Keratinocyte (primary cell): ENCODE measurements at regions not wholly inside any gene's neighbourhood (a gene's known extent, or its start where the extent isn't known, plus 50 kb on each side); places are given as distances from the start of the nearest gene placed in this dataset.

ENCODE experiments used
- DNase-seq: peaks from one replicate; pipeline ENCODE4 v3.0.0-alpha.2; 2011; ENCODE audit warnings: low read depth, missing footprints, low spot score
- FAIRE-seq: peaks from 2 replicates; lab custom pipeline; 2011; peaks lifted over from hg19 to GRCh38; lab: Jason Lieb, UNC
- H2AFZ ChIP-seq: 2 replicates; pipeline ENCODE4 v1.6.0; 2012; ENCODE audit warnings: low read length, control low read depth, inconsistent platforms; ENCODE audit not compliant: control insufficient read depth
- H3K27ac ChIP-seq: 2 replicates; pipeline ENCODE4 v1.5.1; 2011; ENCODE audit warnings: low read length; ENCODE audit not compliant: control insufficient read depth, insufficient read depth
- H3K27me3 ChIP-seq: 3 replicates; pipeline ENCODE4 v1.6.0; 2011; ENCODE audit warnings: low read length; ENCODE audit not compliant: control insufficient read depth, insufficient read depth; ENCODE audit errors: extremely low read depth
- H3K36me3 ChIP-seq, 2 experiments: 2 replicates in 1 of 2; 3 replicates in 1 of 2; pipeline ENCODE4 v1.5.1; 2011; ENCODE audit warnings: low read length in 2 of 2, mild to moderate bottlenecking in 1 of 2; ENCODE audit not compliant: control insufficient read depth in 2 of 2, insufficient read depth in 2 of 2; ENCODE audit errors: extremely low read depth in 1 of 2
- H3K4me1 ChIP-seq: 3 replicates; pipeline ENCODE4 v1.5.1; 2011; ENCODE audit warnings: low read length; ENCODE audit not compliant: control insufficient read depth, insufficient read depth; ENCODE audit errors: extremely low read depth
- H3K4me2 ChIP-seq: 3 replicates; pipeline ENCODE4 v1.6.0; 2011; ENCODE audit warnings: low read depth, low read length; ENCODE audit not compliant: control insufficient read depth, insufficient read depth; ENCODE audit errors: extremely low read depth
- H3K4me3 ChIP-seq, 3 experiments: fragments of 200-600 bp in 1 of 3; sonication (generic) in 1 of 3; 2 replicates in 2 of 3; 3 replicates in 1 of 3; pipeline ENCODE4 v1.5.1; 2011 to 2016; ENCODE audit warnings: low read length in 3 of 3, mild to moderate bottlenecking in 3 of 3, control low read depth in 2 of 3, inconsistent platforms in 1 of 3, low read depth in 1 of 3, mixed read lengths in 1 of 3, mixed run types in 1 of 3, moderate library complexity in 1 of 3; ENCODE audit not compliant: control insufficient read depth in 2 of 3, insufficient read depth in 2 of 3; ENCODE audit errors: extremely low read depth in 1 of 3
- H3K79me2 ChIP-seq: 2 replicates; pipeline ENCODE4 v1.6.0; 2012; ENCODE audit warnings: low read length; ENCODE audit not compliant: control insufficient read depth, insufficient read depth
- H3K9ac ChIP-seq: 3 replicates; pipeline ENCODE4 v1.6.0; 2011; ENCODE audit warnings: low read length; ENCODE audit not compliant: control insufficient read depth, insufficient read depth; ENCODE audit errors: extremely low read depth
- H3K9me1 ChIP-seq: 3 replicates; pipeline ENCODE4 v1.6.0; 2011; ENCODE audit warnings: low read length; ENCODE audit not compliant: control insufficient read depth, insufficient read depth; ENCODE audit errors: extremely low read depth
- H3K9me3 ChIP-seq: 2 replicates; pipeline ENCODE4 v1.5.1; 2012; ENCODE audit warnings: low read depth, low read length; ENCODE audit not compliant: control insufficient read depth
- H4K20me1 ChIP-seq: 3 replicates; pipeline ENCODE4 v1.6.0; 2011; ENCODE audit warnings: low read length; ENCODE audit not compliant: control insufficient read depth, insufficient read depth; ENCODE audit errors: extremely low read depth
- EZH2 ChIP-seq: IDR thresholded peaks from one replicate; pipeline ENCODE4 v1.6.1; 2012; ENCODE audit warnings: inconsistent platforms, mild to moderate bottlenecking, low read length, moderate library complexity
- dilution Hi-C: fragments of 300-500 bp; cut with MboI; formaldehyde crosslinking; loops from one replicate; pipeline ENCODE4 v1.7.0; 2020; ENCODE audit warnings: low sequenced_read_pairs; ENCODE audit not compliant: extremely low pct_ligation_motif_present
- TF ChIP-seq, protein P1 (sequence below), 3 experiments: IDR thresholded peaks in 1 of 3; conservative IDR thresholded peaks in 1 of 3; optimal IDR thresholded peaks in 1 of 3; 2 replicates in 2 of 3; 3 replicates in 1 of 3; pipeline versions ENCODE3 to v1.5.1; 2011; ENCODE audit warnings: low read length in 3 of 3, mild to moderate bottlenecking in 3 of 3, moderate library complexity in 2 of 3, control low read depth in 1 of 3, inconsistent platforms in 1 of 3; ENCODE audit not compliant: insufficient read depth in 2 of 3; ENCODE audit errors: extremely low read depth in 1 of 3

DNA sequence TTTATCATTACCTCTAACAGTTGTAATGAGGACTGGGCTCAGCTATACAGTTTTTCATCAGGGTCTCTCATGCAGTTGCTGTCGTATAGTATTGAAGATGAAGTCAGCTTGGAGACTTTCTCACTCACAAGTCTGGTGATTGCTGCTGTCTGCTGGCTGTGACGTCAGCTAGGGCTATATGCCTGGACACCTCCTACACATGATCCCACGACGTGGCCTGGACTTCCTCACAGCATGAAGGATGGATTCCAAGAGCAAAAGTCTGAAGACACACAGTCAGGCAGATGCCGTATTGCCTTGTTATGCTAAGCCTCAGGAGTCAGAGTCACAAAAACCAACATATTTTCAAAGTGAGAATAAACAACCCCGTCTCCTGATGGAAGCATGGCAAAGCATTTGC lies 193.3 kb downstream of the LURAP1L start:
- FAIRE-seq (no peak), DNase-seq (no peak)
- H3K9ac ChIP-seq, result no peak overlapping the region
- H3K36me3 ChIP-seq, result no peaks in the 10 kb centered on the region
- no peak overlapping the region for H3K4me3 ChIP-seq
- dilution Hi-C loops, result no loop called here
- H3K27ac ChIP-seq, result no peak overlapping the region
- no peaks in the 10 kb centered on the region for H3K9me1 ChIP-seq
- no peaks in the 10 kb centered on the region for H3K9me3 ChIP-seq
- H3K79me2 ChIP-seq, result no peaks in the 10 kb centered on the region
- no peaks in the 10 kb centered on the region for H3K27me3 ChIP-seq
- H3K4me2 ChIP-seq, result no peak overlapping the region
- H3K4me1 ChIP-seq, result no peaks in the 10 kb centered on the region
- TF ChIP-seq, protein P1, sequence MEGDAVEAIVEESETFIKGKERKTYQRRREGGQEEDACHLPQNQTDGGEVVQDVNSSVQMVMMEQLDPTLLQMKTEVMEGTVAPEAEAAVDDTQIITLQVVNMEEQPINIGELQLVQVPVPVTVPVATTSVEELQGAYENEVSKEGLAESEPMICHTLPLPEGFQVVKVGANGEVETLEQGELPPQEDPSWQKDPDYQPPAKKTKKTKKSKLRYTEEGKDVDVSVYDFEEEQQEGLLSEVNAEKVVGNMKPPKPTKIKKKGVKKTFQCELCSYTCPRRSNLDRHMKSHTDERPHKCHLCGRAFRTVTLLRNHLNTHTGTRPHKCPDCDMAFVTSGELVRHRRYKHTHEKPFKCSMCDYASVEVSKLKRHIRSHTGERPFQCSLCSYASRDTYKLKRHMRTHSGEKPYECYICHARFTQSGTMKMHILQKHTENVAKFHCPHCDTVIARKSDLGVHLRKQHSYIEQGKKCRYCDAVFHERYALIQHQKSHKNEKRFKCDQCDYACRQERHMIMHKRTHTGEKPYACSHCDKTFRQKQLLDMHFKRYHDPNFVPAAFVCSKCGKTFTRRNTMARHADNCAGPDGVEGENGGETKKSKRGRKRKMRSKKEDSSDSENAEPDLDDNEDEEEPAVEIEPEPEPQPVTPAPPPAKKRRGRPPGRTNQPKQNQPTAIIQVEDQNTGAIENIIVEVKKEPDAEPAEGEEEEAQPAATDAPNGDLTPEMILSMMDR (optimal IDR thresholded peaks at IDR 0.05 in 1 of 3, IDR thresholded peaks at IDR 0.05 in 1 of 3, conservative IDR thresholded peaks at IDR 0.05 in 1 of 3; ENCODE audit: extremely low read depth in 1 of 3, insufficient read depth in 2 of 3, low read length in 3 of 3), result no peak
- TF ChIP-seq EZH2, result no peak
- H2AFZ ChIP-seq, result no peak overlapping the region
- no peaks in the 10 kb centered on the region for H4K20me1 ChIP-seq

DNA sequence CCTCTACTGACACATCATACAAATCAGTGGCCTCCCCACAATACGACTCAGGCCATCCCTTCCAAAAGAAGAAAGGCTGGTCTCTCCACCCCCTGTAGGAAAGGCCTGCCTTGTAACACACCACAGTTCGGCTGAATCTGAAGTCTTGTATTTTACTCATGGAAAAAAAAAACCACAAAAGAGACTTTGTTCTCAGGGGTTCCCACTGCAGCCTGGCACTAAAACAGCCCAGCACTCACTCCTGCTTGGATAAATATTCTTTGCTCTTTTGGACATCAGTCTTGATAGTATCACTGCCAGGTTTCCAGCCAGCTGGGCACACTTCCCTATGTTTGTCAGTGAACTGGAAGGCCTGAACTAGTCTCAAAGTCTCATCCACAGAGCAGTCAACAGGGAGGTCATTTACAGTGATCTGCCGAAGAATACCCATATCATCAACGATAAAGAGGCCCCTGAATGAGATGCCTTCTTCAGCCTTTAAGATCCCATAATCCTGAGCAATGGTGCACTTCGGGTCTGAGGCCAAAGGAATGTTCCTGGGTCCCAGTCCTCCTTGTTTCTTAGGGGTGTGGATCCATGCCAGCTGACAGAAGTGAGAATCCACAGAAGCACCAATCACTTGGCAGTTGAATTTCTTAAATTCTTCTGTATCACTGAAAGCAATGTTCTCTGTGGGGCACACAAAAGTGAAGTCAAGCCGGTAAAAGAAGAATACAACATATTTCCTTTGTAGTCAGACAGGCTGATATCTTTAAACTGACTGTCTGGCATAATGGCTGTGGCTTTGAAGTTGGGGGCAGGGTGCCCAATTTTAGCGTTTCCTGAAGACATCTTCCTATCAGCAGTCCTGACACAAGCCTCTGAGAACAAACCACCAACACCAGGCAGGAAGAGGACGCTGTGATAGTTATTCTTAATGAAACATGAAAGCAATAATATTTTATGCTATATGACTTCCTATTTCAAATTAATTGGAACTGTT lies 198.1 kb downstream of the LURAP1L start:
- no peak overlapping the region for H3K4me3 ChIP-seq
- H3K79me2 ChIP-seq, result no peaks in the 10 kb centered on the region
- FAIRE-seq (no peak), DNase-seq (no peak)
- no peaks in the 10 kb centered on the region for H4K20me1 ChIP-seq
- no peak overlapping the region for H3K27ac ChIP-seq
- no peaks in the 10 kb centered on the region for H3K27me3 ChIP-seq
- H3K36me3 ChIP-seq, result no peaks in the 10 kb centered on the region
- H3K9me3 ChIP-seq, result no peaks in the 10 kb centered on the region
- no peaks in the 10 kb centered on the region for H3K9me1 ChIP-seq
- no peak overlapping the region for H3K9ac ChIP-seq
- no peak overlapping the region for H2AFZ ChIP-seq
- dilution Hi-C loops, result no loop called here
- no peak for TF ChIP-seq EZH2
- TF ChIP-seq, protein P1 (optimal IDR thresholded peaks at IDR 0.05 in 1 of 3, IDR thresholded peaks at IDR 0.05 in 1 of 3, conservative IDR thresholded peaks at IDR 0.05 in 1 of 3; ENCODE audit: extremely low read depth in 1 of 3, insufficient read depth in 2 of 3, low read length in 3 of 3), result no peak
- H3K4me2 ChIP-seq, result no peak overlapping the region
- H3K4me1 ChIP-seq, result no peaks in the 10 kb centered on the region
